ENCODE measurements at regions not wholly inside any gene's neighbourhood (a gene's known extent, or its start where the extent isn't known, plus 50 kb on each side); places are given as distances from the start of the nearest gene placed in this dataset.
"Not testable (repeated sequence)": the region's sequence is repeated elsewhere in the genome, so short reads cannot be mapped to it uniquely, and the experiment has no call there.

- TF ChIP-seq, protein P1, sequence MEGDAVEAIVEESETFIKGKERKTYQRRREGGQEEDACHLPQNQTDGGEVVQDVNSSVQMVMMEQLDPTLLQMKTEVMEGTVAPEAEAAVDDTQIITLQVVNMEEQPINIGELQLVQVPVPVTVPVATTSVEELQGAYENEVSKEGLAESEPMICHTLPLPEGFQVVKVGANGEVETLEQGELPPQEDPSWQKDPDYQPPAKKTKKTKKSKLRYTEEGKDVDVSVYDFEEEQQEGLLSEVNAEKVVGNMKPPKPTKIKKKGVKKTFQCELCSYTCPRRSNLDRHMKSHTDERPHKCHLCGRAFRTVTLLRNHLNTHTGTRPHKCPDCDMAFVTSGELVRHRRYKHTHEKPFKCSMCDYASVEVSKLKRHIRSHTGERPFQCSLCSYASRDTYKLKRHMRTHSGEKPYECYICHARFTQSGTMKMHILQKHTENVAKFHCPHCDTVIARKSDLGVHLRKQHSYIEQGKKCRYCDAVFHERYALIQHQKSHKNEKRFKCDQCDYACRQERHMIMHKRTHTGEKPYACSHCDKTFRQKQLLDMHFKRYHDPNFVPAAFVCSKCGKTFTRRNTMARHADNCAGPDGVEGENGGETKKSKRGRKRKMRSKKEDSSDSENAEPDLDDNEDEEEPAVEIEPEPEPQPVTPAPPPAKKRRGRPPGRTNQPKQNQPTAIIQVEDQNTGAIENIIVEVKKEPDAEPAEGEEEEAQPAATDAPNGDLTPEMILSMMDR (IDR thresholded peaks at IDR 0.05) = not testable (repeated sequence)
- not testable (repeated sequence) for TF ChIP-seq POLR2A (IDR thresholded peaks at IDR 0.05; ENCODE audit: low read depth); EP300 (IDR thresholded peaks at IDR 0.05); POLR2AphosphoS5 (IDR thresholded peaks at IDR 0.05)
These were observed 137.4 kb upstream of the DST start for GRCh38 chr6:56780109-56780508.
